Panc1 (cell line): ENCODE measurements at regions not wholly inside any gene's neighbourhood (a gene's known extent, or its start where the extent isn't known, plus 50 kb on each side); places are given as distances from the start of the nearest gene placed in this dataset.

Experiments used
- ATAC-seq: fragments of 200-7000 bp; cut with Tn5 transposase; 2 replicates; pipeline ENCODE4 v1.9.1; 2020; ENCODE audit warnings: mild to moderate bottlenecking, moderate library complexity
- BruUV-seq: library from RNA; stranded (reverse); fragments of 400-500 nt; replicated peaks from 2 replicates; lab custom pipeline; 2021; lab: Mats Ljungman, UMichigan
- CTCF ChIA-PET: fragments of 300-600 bp; sonication (Branson Sonifier 250); formaldehyde crosslinking; loops from one replicate; lab custom pipeline; 2022; ENCODE audit warnings: antibody characterized with exemption; lab: Charles Lee
- POLR2A ChIA-PET: fragments of 300-600 bp; sonication (Branson Sonifier 250); formaldehyde crosslinking; loops from one replicate; lab custom pipeline; 2022; ENCODE audit warnings: antibody characterized with exemption; lab: Charles Lee
- DNase-seq: peaks from one replicate; pipeline ENCODE4 v3.0.0-alpha.2; 2010; ENCODE audit warnings: low read depth, low spot score
- H3K27ac ChIP-seq: 2 replicates; pipeline ENCODE4 v1.5.1; 2011; ENCODE audit warnings: mild to moderate bottlenecking, low read length, inconsistent platforms
- H3K27me3 ChIP-seq: fragments of 200-500 bp; sonication (Bioruptor generic); 2 replicates; pipeline ENCODE4 v1.6.0; 2014; ENCODE audit warnings: low read length, inconsistent platforms; ENCODE audit not compliant: control insufficient read depth, insufficient read depth
- H3K36me3 ChIP-seq: fragments of 200-500 bp; sonication (Bioruptor generic); 2 replicates; pipeline ENCODE4 v1.5.1; 2014; ENCODE audit warnings: inconsistent platforms, mild to moderate bottlenecking, low read length, moderate library complexity; ENCODE audit not compliant: control insufficient read depth, insufficient read depth
- H3K4me1 ChIP-seq: 2 replicates; pipeline ENCODE4 v1.5.1; 2011; ENCODE audit warnings: inconsistent platforms, mild to moderate bottlenecking, low read length, moderate library complexity; ENCODE audit not compliant: control insufficient read depth, insufficient read depth
- H3K4me3 ChIP-seq, 2 experiments: 2 replicates each; pipeline ENCODE4 v1.5.1; 2011 to 2012; ENCODE audit warnings: low read depth in 2 of 2, low read length in 2 of 2, mild to moderate bottlenecking in 2 of 2, inconsistent platforms in 1 of 2, moderate library complexity in 1 of 2
- H3K9me3 ChIP-seq: fragments of 200-500 bp; sonication (Bioruptor generic); 2 replicates; pipeline ENCODE4 v1.5.1; 2014; ENCODE audit warnings: low read depth, mild to moderate bottlenecking, inconsistent platforms, low read length, moderate library complexity; ENCODE audit not compliant: control insufficient read depth, insufficient read depth
- CTCF ChIP-seq: fragments of 450-650 bp; IDR thresholded peaks from 2 replicates; pipeline ENCODE4 v1.5.1; 2017; ENCODE audit warnings: mild to moderate bottlenecking
- POLR2AphosphoS5 ChIP-seq: IDR thresholded peaks from 2 replicates; pipeline ENCODE4 v1.6.1; 2012; ENCODE audit warnings: mild to moderate bottlenecking, low read depth, low read length, moderate library complexity
- REST ChIP-seq, 2 experiments: IDR thresholded peaks; 2 replicates each; pipeline ENCODE4 v1.6.1; 2011 to 2012; ENCODE audit warnings: low read depth in 2 of 2, control low read depth in 1 of 2, low read length in 1 of 2, mild to moderate bottlenecking in 1 of 2, moderate library complexity in 1 of 2; ENCODE audit not compliant: insufficient read depth in 1 of 2
- SIN3A ChIP-seq: IDR thresholded peaks from 2 replicates; pipeline ENCODE4 v1.6.1; 2012; ENCODE audit warnings: low read depth, mild to moderate bottlenecking, low read length, moderate library complexity, borderline replicate concordance; ENCODE audit not compliant: insufficient read depth
- TCF7L2 ChIP-seq: IDR thresholded peaks from 2 replicates; pipeline ENCODE4 v1.6.1; 2011; ENCODE audit warnings: mild to moderate bottlenecking, low read depth, low read length, inconsistent platforms
- in situ Hi-C: cut with HindIII; loops from 2 replicates; pipeline ENCODE4 v1.10.0; 2016; ENCODE audit warnings: low sequenced_read_pairs, low pct_unique_long_range_greater_than_20kb
- intact Hi-C: fragments of 100-400 bp; cut with micrococcal nuclease; formaldehyde crosslinking; loops from one replicate; pipeline ENCODE4 v1.10.0; 2022; ENCODE audit not compliant: unreplicated experiment

GRCh38 chr3:118262800-118263402 is 771.7 kb downstream of the IGSF11 start:
- no peak for TF ChIP-seq POLR2AphosphoS5
- TF ChIP-seq REST (IDR thresholded peaks at IDR 0.05; ENCODE audit: insufficient read depth in 1 of 2, low read depth in 2 of 2, low read length in 1 of 2): no peak
- TF ChIP-seq SIN3A: no peak
- ATAC-seq: no peak

GRCh38 chr3:118267588-118267987 is 767.1 kb downstream of the IGSF11 start:
- H3K27ac ChIP-seq: no peak overlapping the region
- DNase-seq (no peak), ATAC-seq (no peak)
- H3K9me3 ChIP-seq: no peaks in the 10 kb centered on the region
- in situ Hi-C loops (no loop called here), intact Hi-C loops (no loop called here)
- no TSS peak for BruUV-seq
- no peaks in the 10 kb centered on the region for H3K27me3 ChIP-seq
- H3K36me3 ChIP-seq: no peaks in the 10 kb centered on the region
- TF ChIP-seq CTCF (no peak), TCF7L2 (no peak), POLR2AphosphoS5 (no peak), SIN3A (no peak), REST (IDR thresholded peaks at IDR 0.05; ENCODE audit: insufficient read depth in 1 of 2, low read depth in 2 of 2, low read length in 1 of 2) (no peak)
- ChIA-PET POLR2A (no interaction called here), CTCF (no interaction called here)
- no peak overlapping the region for H3K4me3 ChIP-seq
- no peaks in the 10 kb centered on the region for H3K4me1 ChIP-seq

More at GRCh38 chr3:118262800-118263402, 771.7 kb downstream of the IGSF11 start:
- no peak for DNase-seq
- H3K36me3 ChIP-seq: no peaks in the 10 kb centered on the region
- no peak overlapping the region for H3K4me3 ChIP-seq
- ChIA-PET POLR2A (no interaction called here), CTCF (no interaction called here)
- no peaks in the 10 kb centered on the region for H3K27me3 ChIP-seq
- no TSS peak for BruUV-seq
- H3K9me3 ChIP-seq: no peaks in the 10 kb centered on the region
- no peak overlapping the region for H3K27ac ChIP-seq
- H3K4me1 ChIP-seq: no peaks in the 10 kb centered on the region
- intact Hi-C loops: no loop called here
- in situ Hi-C loops: no loop called here
